GM23338 (cell line): ENCODE measurements at regions not wholly inside any gene's neighbourhood (a gene's known extent, or its start where the extent isn't known, plus 50 kb on each side); places are given as distances from the start of the nearest gene placed in this dataset.
"Not testable (repeated sequence)": the region's sequence is repeated elsewhere in the genome, so short reads cannot be mapped to it uniquely, and the experiment has no call there.

Source experiments
- ATAC-seq: fragments of 200-7000 bp; cut with Tn5 transposase; 3 replicates; pipeline ENCODE4 v1.9.1; 2020
- DNase-seq: peaks from one replicate; pipeline ENCODE4 v3.0.0-alpha.2; 2015; ENCODE audit warnings: low spot score
- H2AFZ ChIP-seq: fragments of 200-600 bp; sonication (generic); 2 replicates; pipeline ENCODE4 v1.8.0; 2016; ENCODE audit warnings: antibody characterized with exemption, mild to moderate bottlenecking, moderate library complexity
- H3F3A ChIP-seq: fragments of 200-600 bp; sonication (generic); replicated peaks from 2 replicates; pipeline ENCODE4 v1.8.0; 2017; ENCODE audit warnings: antibody characterized with exemption, mixed run types, low read depth
- H3K27ac ChIP-seq: fragments of 200-600 bp; sonication (generic); 2 replicates; pipeline ENCODE4 v1.6.1; 2016; ENCODE audit warnings: low read depth
- H3K27me3 ChIP-seq: fragments of 200-600 bp; sonication (generic); 2 replicates; pipeline ENCODE4 v1.8.0; 2016; ENCODE audit warnings: mild to moderate bottlenecking, mixed run types, moderate library complexity; ENCODE audit not compliant: insufficient read depth
- H3K36me3 ChIP-seq: fragments of 200-600 bp; sonication (generic); 2 replicates; pipeline ENCODE4 v1.8.0; 2016; ENCODE audit warnings: mild to moderate bottlenecking; ENCODE audit not compliant: insufficient read depth
- H3K4me1 ChIP-seq: fragments of 200-600 bp; sonication (generic); 2 replicates; pipeline ENCODE4 v1.8.0; 2016; ENCODE audit warnings: mild to moderate bottlenecking, moderate library complexity; ENCODE audit not compliant: insufficient read depth
- H3K4me2 ChIP-seq: fragments of 200-600 bp; sonication (generic); 2 replicates; pipeline ENCODE4 v1.7.1; 2017; ENCODE audit warnings: mixed run types
- H3K4me3 ChIP-seq: fragments of 200-600 bp; sonication (generic); 2 replicates; pipeline ENCODE4 v1.6.1; 2016; ENCODE audit warnings: mixed run types
- H3K79me2 ChIP-seq: fragments of 200-600 bp; sonication (generic); replicated peaks from 2 replicates; pipeline ENCODE4 v1.8.0; 2017; ENCODE audit warnings: mild to moderate bottlenecking; ENCODE audit not compliant: insufficient read depth
- H3K9me2 ChIP-seq: fragments of 200-600 bp; sonication (generic); 2 replicates; pipeline ENCODE4 v1.8.0; 2017; ENCODE audit not compliant: insufficient read depth
- H4K20me1 ChIP-seq: fragments of 200-600 bp; sonication (generic); replicated peaks from 2 replicates; pipeline ENCODE4 v1.8.0; 2017; ENCODE audit warnings: mild to moderate bottlenecking; ENCODE audit not compliant: insufficient read depth
- H3K27ac Mint-ChIP-seq: 2 replicates; pipeline ENCODE4 v1.8.0; 2020; ENCODE audit warnings: inconsistent platforms, mild to moderate bottlenecking, moderate library complexity, mixed read lengths
- H3K27me3 Mint-ChIP-seq: 3 replicates; pipeline ENCODE4 v1.8.0; 2022; ENCODE audit warnings: low read depth, mild to moderate bottlenecking, moderate library complexity, mixed read lengths, inconsistent platforms; ENCODE audit not compliant: insufficient read depth, poor library complexity
- H3K36me3 Mint-ChIP-seq: 3 replicates; pipeline ENCODE4 v1.8.0; 2021; ENCODE audit warnings: low read depth, mild to moderate bottlenecking, inconsistent platforms, moderate library complexity, mixed read lengths
- H3K4me1 Mint-ChIP-seq: 3 replicates; pipeline ENCODE4 v1.8.0; 2020; ENCODE audit warnings: mild to moderate bottlenecking, inconsistent platforms, mixed read lengths
- H3K4me3 Mint-ChIP-seq: 3 replicates; pipeline ENCODE4 v1.8.0; 2021; ENCODE audit warnings: moderate library complexity, mild to moderate bottlenecking, inconsistent platforms, mixed read lengths
- H3K9me3 Mint-ChIP-seq: 3 replicates; pipeline ENCODE4 v1.8.0; 2020; ENCODE audit warnings: moderate library complexity, mild to moderate bottlenecking, inconsistent platforms, mixed read lengths
- EZH2 ChIP-seq: fragments of 200-600 bp; sonication (generic); IDR thresholded peaks from one replicate; pipeline ENCODE4 v1.8.0; 2017; ENCODE audit warnings: antibody characterized with exemption, mild to moderate bottlenecking, low read depth; ENCODE audit not compliant: unreplicated experiment
- POLR2AphosphoS5 ChIP-seq: IDR thresholded peaks from 2 replicates; pipeline ENCODE4 v1.6.1; 2016; ENCODE audit warnings: antibody characterized with exemption, low read depth
- STAT1 ChIP-seq: IDR thresholded peaks from one replicate; pipeline ENCODE4 v1.6.1; 2016; ENCODE audit warnings: antibody characterized with exemption; ENCODE audit not compliant: unreplicated experiment
- ZNF114 ChIP-seq: fragments of 250-450 bp; sonication (Bioruptor Pico); IDR thresholded peaks from 2 replicates; pipeline ENCODE4 v1.5.0; 2020; ENCODE audit warnings: mild to moderate bottlenecking, moderate library complexity
- TF ChIP-seq, protein P1 (sequence below): fragments of 250-450 bp; sonication (Bioruptor Pico); IDR thresholded peaks from 2 replicates; pipeline ENCODE4 v1.5.0; 2020; ENCODE audit warnings: mild to moderate bottlenecking, moderate library complexity
- TF ChIP-seq, protein P2 (sequence below): IDR thresholded peaks from one replicate; pipeline ENCODE4 v1.6.1; 2018; ENCODE audit warnings: antibody characterized with exemption; ENCODE audit not compliant: unreplicated experiment

GRCh38 chr21:35183389-35183788 is 134.3 kb upstream of the RUNX1 start:
- H3F3A ChIP-seq, H4K20me1 ChIP-seq, H3K4me2 ChIP-seq, H3K4me3 ChIP-seq, H3K4me1 Mint-ChIP-seq, H3K27ac ChIP-seq, H3K27me3 Mint-ChIP-seq, H3K79me2 ChIP-seq, H3K27ac Mint-ChIP-seq, ATAC-seq, H3K27me3 ChIP-seq, H3K36me3 ChIP-seq, H3K9me3 Mint-ChIP-seq, H3K9me2 ChIP-seq, H3K4me3 Mint-ChIP-seq, H2AFZ ChIP-seq, H3K4me1 ChIP-seq, DNase-seq, H3K36me3 Mint-ChIP-seq: not testable (repeated sequence)

DNA sequence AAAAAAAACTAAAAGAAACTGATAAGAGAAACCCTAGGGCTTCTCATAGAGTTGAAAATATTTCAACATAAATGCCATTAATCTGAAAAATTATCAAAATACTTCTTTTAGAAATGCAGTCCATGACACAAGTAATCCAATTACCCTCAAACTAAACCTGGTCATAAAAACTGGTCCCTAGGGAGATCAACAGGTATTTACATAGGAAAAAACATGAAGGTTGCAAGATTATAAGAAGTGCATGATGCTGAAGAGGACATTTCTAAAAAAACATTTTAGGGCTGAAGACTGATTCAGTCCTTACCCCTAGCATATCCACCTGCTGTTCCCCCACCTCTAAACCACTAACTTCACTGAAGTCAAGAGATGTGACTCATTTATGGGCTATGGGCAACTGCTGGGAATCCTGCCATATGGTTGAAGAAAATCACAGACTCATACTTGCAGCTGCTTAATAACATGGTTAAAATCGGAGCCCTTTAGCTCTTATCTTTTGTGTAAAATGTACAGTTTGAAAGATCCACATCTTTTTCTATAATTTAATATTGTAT is 131.0 kb upstream of the RUNX1 start:
- Histone ChIP-seq H3K27me3 (no peaks in the 10 kb centered on the region), H3K4me3 (no peak overlapping the region), H2AFZ (no peak overlapping the region), H3K4me2 (no peak overlapping the region), H3K9me2 (peaks cover 10% of the 10 kb centered on the region; the same call in 1 of the 2 replicates), H4K20me1 (no peaks in the 10 kb centered on the region), H3F3A (no peaks in the 10 kb centered on the region), H3K36me3 (no peaks in the 10 kb centered on the region), H3K4me1 (no peaks in the 10 kb centered on the region), H3K79me2 (no peaks in the 10 kb centered on the region), H3K27ac (no peak overlapping the region)
- ATAC-seq (no peak), DNase-seq (no peak)
- Mint-ChIP-seq H3K4me1 (no peaks in the 10 kb centered on the region), H3K4me3 (no peak overlapping the region), H3K9me3 (peaks cover 1% of the 10 kb centered on the region; the same call in 1 of the 3 replicates), H3K36me3 (no peaks in the 10 kb centered on the region), H3K27me3 (no peaks in the 10 kb centered on the region), H3K27ac (no peak overlapping the region)
- TF ChIP-seq, protein P1, sequence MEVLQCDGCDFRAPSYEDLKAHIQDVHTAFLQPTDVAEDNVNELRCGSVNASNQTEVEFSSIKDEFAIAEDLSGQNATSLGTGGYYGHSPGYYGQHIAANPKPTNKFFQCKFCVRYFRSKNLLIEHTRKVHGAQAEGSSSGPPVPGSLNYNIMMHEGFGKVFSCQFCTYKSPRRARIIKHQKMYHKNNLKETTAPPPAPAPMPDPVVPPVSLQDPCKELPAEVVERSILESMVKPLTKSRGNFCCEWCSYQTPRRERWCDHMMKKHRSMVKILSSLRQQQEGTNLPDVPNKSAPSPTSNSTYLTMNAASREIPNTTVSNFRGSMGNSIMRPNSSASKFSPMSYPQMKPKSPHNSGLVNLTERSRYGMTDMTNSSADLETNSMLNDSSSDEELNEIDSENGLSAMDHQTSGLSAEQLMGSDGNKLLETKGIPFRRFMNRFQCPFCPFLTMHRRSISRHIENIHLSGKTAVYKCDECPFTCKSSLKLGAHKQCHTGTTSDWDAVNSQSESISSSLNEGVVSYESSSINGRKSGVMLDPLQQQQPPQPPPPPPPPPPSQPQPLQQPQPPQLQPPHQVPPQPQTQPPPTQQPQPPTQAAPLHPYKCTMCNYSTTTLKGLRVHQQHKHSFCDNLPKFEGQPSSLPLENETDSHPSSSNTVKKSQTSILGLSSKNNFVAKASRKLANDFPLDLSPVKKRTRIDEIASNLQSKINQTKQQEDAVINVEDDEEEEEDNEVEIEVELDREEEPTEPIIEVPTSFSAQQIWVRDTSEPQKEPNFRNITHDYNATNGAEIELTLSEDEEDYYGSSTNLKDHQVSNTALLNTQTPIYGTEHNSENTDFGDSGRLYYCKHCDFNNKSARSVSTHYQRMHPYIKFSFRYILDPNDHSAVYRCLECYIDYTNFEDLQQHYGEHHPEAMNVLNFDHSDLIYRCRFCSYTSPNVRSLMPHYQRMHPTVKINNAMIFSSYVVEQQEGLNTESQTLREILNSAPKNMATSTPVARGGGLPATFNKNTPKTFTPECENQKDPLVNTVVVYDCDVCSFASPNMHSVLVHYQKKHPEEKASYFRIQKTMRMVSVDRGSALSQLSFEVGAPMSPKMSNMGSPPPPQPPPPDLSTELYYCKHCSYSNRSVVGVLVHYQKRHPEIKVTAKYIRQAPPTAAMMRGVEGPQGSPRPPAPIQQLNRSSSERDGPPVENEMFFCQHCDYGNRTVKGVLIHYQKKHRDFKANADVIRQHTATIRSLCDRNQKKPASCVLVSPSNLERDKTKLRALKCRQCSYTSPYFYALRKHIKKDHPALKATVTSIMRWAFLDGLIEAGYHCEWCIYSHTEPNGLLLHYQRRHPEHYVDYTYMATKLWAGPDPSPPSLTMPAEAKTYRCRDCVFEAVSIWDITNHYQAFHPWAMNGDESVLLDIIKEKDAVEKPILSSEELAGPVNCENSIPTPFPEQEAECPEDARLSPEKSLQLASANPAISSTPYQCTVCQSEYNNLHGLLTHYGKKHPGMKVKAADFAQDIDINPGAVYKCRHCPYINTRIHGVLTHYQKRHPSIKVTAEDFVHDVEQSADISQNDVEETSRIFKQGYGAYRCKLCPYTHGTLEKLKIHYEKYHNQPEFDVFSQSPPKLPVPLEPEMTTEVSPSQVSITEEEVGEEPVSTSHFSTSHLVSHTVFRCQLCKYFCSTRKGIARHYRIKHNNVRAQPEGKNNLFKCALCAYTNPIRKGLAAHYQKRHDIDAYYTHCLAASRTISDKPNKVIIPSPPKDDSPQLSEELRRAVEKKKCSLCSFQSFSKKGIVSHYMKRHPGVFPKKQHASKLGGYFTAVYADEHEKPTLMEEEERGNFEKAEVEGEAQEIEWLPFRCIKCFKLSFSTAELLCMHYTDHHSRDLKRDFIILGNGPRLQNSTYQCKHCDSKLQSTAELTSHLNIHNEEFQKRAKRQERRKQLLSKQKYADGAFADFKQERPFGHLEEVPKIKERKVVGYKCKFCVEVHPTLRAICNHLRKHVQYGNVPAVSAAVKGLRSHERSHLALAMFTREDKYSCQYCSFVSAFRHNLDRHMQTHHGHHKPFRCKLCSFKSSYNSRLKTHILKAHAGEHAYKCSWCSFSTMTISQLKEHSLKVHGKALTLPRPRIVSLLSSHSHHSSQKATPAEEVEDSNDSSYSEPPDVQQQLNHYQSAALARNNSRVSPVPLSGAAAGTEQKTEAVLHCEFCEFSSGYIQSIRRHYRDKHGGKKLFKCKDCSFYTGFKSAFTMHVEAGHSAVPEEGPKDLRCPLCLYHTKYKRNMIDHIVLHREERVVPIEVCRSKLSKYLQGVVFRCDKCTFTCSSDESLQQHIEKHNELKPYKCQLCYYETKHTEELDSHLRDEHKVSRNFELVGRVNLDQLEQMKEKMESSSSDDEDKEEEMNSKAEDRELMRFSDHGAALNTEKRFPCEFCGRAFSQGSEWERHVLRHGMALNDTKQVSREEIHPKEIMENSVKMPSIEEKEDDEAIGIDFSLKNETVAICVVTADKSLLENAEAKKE = no peak
- TF ChIP-seq STAT1 (no peak), POLR2AphosphoS5 (no peak), EZH2 (no peak), ZNF114 (no peak)
- TF ChIP-seq, protein P2, sequence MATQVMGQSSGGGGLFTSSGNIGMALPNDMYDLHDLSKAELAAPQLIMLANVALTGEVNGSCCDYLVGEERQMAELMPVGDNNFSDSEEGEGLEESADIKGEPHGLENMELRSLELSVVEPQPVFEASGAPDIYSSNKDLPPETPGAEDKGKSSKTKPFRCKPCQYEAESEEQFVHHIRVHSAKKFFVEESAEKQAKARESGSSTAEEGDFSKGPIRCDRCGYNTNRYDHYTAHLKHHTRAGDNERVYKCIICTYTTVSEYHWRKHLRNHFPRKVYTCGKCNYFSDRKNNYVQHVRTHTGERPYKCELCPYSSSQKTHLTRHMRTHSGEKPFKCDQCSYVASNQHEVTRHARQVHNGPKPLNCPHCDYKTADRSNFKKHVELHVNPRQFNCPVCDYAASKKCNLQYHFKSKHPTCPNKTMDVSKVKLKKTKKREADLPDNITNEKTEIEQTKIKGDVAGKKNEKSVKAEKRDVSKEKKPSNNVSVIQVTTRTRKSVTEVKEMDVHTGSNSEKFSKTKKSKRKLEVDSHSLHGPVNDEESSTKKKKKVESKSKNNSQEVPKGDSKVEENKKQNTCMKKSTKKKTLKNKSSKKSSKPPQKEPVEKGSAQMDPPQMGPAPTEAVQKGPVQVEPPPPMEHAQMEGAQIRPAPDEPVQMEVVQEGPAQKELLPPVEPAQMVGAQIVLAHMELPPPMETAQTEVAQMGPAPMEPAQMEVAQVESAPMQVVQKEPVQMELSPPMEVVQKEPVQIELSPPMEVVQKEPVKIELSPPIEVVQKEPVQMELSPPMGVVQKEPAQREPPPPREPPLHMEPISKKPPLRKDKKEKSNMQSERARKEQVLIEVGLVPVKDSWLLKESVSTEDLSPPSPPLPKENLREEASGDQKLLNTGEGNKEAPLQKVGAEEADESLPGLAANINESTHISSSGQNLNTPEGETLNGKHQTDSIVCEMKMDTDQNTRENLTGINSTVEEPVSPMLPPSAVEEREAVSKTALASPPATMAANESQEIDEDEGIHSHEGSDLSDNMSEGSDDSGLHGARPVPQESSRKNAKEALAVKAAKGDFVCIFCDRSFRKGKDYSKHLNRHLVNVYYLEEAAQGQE = no peak
